IPS DF 4.7 (cell line): ENCODE measurements at regions not wholly inside any gene's neighbourhood (a gene's known extent, or its start where the extent isn't known, plus 50 kb on each side); places are given as distances from the start of the nearest gene placed in this dataset.
"Not testable (repeated sequence)": the region's sequence is repeated elsewhere in the genome, so short reads cannot be mapped to it uniquely, and the experiment has no call there.

Experiments
- DNase-seq: peaks from one replicate; pipeline ENCODE4 v3.0.0-alpha.2; 2013; ENCODE audit warnings: low spot score; ENCODE audit errors: extremely low read depth

GRCh38 chr11:96508861-96509260 is 119.0 kb downstream of the JRKL start:
- DNase-seq: no peak

- no peak for DNase-seq
Measured at GRCh38 chr11:96520939-96521338, 131.1 kb downstream of the JRKL start.

DNA sequence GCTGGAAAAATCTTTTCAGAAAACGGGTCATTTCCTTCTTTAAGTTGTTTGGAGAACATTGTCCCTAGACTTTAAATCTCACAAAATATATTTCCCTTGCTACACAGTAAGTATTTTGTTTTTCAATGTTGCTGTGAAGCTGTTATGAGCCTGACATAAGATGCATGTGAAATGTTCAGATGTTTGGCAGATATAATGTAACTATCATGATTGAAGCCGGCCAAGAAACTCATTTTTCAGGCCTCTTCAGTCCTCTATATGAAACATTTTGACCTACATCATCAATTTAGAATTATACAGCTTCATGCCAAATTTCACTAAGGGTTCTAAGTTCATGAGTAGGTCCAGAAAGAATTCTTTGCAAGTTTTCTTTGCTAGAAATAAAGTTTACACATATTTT is 133.8 kb downstream of the JRKL start:
- DNase-seq: no peak

DNA sequence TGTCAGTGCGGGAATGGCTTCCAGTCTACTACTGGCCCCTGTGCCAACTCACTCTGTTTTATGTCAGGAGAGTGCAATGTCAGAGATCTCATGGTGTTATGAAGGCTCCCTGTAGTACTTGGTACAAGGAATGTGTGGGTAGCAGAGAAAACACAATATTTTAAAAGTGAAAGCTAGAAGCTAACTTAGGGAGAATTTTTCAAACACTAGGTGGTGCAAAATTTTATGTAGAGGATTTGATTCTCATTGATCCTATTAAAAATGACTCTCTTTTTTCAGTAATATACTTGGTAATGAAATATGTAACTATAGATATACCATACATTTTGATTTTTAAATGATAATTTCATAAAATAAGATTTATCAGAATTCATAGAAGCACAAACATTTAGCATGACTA is 134.7 kb downstream of the JRKL start:
- no peak for DNase-seq

DNA sequence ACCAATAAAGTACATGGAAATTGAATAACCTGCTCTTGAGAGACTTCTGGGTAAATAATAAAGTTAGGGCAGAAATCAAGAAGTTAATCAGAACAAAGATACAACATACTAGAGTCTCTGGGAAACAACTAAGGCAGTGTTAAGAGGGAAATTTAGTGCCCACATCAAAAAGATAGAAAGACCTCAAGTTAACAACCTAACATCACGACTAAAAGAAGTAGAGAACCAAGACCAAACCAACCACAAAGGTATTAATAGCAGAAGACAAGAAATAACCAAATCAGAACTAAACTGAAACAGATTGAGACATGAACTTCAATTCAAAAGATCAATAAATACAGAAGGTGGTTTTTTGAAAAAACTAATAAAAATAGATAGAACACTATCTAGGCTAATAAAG is 140.7 kb downstream of the JRKL start:
- DNase-seq: no peak

DNA sequence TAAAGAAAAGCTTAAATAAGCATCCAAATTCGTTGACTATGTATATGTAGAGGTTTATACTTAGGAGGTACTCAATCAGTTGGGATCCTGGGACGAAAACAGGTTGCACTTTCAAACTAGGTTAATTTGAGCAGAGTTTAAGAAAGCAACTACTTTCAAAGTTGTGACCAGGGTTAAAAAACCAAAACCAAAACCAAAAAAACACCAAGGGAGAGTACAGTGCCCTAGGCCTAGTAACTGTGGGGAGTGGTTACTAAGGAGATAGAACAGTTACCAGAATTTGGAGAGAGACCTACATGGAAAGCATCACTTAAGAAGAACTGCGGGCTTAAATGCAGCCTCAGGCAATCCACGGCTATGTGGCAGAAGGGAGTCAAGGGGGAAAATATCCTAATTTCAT is 148.3 kb downstream of the JRKL start:
- DNase-seq: no peak

- no peak for DNase-seq
Measured at GRCh38 chr11:96538622-96539021, 148.8 kb downstream of the JRKL start.

GRCh38 chr11:96540875-96541274 is 151.1 kb downstream of the JRKL start:
- DNase-seq: no peak

DNA sequence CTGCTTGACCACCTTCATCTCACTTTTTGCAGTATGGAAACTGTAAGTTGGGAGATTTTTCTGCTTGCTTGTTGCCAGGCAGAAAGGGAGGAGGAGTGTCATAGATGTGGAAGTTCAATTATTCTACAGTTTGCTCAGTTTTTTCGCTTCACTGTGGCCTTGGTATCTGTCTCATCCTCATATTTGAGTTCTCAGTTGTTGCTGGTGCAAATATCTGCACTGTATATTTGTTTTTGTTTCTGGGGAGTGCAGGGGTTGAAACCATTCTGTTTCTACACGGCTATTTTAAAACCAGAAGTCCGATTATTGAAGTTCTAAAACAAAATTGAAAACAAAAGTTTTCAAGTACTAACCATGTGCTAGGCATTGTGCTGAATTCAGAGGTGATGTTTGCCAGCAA is 153.4 kb downstream of the JRKL start:
- DNase-seq: no peak

DNA sequence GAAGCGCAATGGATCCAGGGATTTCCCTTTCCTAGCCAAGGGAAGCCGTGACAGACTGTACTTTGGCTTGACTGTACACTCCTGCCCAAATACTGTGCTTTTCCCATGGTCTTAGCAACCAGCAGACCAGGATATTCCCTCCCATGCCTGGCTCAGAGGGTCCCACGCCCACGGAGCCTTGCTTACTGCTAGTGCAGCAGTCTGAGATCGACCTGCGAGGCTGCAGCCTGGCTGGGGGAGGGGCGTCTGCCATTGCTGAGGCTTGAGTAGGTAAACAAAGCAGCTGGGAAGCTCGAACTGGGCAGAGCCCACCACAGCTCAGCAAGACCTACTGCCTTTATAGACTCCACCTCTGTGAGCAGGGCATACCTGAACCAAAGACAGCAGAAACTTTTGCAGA is 155.4 kb downstream of the JRKL start:
- DNase-seq: not testable (repeated sequence)

DNA sequence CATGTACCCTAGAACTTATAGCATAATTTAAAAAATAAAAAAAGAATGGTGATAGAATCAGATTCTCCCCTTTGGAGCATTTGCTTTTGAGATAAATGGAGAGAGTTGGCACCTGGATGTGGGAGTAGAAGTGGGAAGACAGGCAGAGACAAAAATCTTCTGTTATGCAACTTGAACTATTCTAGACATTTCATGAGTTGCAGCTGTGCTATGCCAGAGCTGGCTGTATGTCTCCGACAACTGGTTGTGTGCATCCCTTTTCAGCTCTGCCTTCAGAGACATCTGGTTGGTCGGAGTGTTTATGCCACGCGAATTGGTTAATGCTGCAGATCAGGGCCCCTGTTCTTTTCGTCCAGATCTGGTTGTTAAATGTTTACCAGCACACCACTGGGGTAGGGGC is 161.3 kb downstream of the JRKL start:
- no peak for DNase-seq

GRCh38 chr11:96554236-96554820 is 164.5 kb downstream of the JRKL start:
- no peak for DNase-seq

DNA sequence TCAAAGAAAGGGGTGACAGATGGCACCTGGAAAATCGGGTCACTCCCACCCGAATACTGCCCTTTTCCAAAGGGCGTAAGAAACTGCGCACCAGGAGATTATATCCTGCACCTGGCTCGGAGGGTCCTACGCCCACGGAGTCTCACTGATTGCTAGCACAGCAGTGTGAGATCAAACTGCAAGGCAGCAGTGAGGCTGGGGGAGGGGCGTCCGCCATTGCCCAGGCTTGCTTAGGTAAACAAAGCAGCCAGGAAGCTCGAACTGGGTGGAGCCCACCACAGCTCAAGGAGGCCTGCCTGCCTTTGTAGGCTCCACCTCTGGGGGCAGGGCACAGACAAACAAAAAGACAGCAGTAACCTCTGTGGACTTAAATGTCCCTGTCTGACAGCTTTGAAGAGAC is 166.0 kb downstream of the JRKL start:
- not testable (repeated sequence) for DNase-seq

DNA sequence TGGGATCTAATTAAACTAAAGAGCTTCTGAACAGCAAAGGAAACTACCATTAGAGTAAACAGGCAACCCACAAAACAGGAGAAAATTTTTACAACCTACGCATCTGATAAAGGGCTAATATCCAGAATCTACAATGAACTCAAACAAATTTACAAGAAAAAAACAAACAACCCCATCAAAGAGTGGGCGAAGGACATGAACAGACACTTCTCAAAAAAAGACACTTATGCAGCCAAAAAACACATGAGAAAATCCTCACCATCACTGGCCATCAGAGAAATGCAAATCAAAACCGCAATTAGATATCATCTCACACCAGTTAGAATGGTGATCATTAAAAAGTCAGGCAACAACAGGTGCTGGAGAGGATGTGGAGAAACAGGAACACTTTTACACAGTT is 170.9 kb downstream of the JRKL start:
- DNase-seq: not testable (repeated sequence)

GRCh38 chr11:96567176-96567575 is 177.4 kb downstream of the JRKL start:
- DNase-seq: no peak

GRCh38 chr11:96567667-96568066 is 177.9 kb downstream of the JRKL start:
- no peak for DNase-seq

- DNase-seq: no peak
Measured at GRCh38 chr11:96576383-96576782, 186.6 kb downstream of the JRKL start.

- DNase-seq: no peak
Measured at GRCh38 chr11:96578379-96578778, 188.6 kb downstream of the JRKL start.

- DNase-seq: no peak
Measured at GRCh38 chr11:96579656-96580055, 189.8 kb downstream of the JRKL start.

DNA sequence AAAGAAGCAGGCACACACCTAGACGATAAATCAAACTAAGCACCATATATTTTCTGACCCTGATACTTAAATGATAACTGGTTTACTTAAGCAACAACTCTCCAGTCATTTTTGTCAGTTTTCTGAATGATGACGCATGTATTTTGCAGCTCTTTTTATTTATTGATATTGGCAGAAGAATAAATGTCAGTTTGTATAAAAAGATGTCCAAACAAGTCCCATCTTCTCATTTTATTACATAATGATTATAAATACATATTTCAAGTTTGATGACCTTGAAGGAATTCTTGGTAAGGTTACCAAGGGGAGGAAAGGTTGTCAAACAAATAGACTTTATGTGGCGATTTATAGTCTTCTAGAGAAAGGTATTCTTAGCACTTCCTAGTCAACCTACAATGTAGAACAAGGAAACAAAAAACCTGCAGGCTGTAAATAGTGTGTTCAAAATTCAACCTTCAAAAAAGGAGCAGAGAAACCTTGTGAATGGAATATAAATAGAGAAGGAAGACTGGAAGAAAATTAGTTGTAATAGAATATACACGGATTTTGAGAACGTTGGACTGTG is 190.7 kb downstream of the JRKL start:
- DNase-seq: no peak

DNA sequence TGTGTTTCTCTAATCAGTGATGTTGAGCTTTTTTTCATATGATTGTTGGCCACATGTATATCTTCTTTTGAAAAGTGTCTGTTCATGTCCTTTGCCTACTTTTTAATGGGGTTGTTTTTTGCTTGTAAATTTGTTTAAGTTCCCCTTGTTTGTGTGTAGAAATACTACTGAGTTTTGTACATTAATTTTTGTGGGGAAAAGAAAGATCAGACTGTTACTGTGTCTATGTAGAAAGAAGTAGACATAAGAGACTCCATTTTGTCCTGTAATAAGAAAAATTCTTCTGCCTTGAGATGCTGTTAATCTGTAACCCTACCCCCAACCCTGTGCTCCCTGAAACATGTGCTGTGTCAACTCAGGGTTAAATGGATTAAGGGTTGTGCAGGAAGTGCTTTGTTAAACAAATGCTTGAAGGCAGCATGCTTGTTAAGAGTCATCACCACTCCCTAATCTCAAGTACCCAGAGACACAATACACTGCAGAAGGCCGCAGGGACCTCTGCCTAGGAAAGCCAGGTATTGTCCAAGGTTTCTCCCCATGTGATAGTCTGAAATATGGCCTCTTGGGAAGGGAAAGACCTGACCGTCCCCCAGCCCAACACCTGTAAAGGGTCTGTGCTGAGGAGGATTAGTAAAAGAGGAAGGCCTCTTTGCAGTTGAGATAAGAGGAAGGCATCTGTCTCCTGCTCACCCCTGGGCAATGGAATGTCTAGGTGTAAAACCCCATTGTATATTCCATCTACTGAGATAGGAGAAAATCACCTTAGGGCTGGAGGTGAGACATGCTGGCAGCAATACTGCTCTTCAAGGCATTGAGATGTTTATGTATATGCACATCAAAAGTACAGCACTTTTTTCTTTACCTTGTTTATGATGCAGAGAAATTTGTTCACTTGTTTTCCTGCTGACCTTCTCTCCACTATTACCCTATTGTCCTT is 196.4 kb downstream of the JRKL start:
- DNase-seq: not testable (repeated sequence)

GRCh38 chr11:96588793-96589192 is 199.0 kb downstream of the JRKL start:
- not testable (repeated sequence) for DNase-seq

DNA sequence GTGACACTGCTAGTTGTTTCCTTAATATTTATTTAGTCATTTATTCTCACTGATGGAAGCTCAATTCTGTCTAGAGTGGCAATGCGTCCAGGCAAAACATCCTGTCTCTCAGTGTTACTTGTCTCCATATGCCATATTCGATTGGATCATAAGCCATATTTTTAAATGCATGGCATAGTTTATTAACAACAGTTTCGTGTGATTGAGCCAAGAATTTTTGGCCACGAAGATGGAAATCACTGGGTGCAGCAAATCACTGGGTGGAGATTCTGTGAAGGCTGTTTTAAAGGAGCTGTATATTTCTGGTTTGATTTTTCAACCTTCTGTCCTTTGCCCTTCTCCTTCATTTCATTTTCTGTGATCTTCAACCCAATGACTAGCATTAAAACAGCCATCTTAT is 205.2 kb downstream of the JRKL start:
- DNase-seq: no peak
